ENCODE measurements at regions not wholly inside any gene's neighbourhood (a gene's known extent, or its start where the extent isn't known, plus 50 kb on each side); places are given as distances from the start of the nearest gene placed in this dataset.

DNA sequence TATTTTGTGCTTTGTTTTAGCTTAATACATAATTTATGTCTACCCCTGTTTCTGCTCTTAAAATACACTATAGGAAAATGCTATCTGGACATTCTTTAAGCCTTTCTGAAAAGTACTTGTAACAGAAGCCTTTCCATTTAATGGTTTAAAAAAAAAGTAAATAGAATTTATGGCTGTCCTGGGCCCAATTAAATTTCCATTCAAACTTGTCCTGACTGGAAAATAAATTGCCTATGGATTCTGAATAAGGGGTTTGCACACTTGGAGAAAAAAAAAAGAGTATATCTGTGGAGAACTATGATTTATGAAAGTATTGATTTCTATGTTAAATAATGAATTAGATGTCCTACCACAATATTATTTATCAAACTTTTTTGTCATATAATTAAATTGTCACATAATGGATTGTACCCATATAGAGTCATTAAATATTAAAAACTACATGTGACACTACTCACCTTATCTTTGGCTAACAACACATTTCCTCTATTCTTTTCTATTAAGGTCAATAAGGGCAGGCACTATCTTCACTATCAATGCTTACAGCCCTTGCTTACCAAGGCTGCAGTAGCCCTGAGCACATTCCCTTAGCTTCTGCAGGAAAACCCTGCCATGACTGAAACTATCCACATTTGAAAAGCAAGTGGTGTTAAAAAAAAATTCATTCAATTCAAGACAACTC lies 396.1 kb upstream of the ROBO2 start:
- no peak overlapping the region for H3K4me3 Mint-ChIP-seq (ENCODE audit: unreplicated experiment)
- H3K27me3 Mint-ChIP-seq (ENCODE audit: insufficient read depth, unreplicated experiment): no peaks in the 10 kb centered on the region
- intact Hi-C loops (cut with micrococcal nuclease; ENCODE audit: unreplicated experiment): no loop called here

DNA sequence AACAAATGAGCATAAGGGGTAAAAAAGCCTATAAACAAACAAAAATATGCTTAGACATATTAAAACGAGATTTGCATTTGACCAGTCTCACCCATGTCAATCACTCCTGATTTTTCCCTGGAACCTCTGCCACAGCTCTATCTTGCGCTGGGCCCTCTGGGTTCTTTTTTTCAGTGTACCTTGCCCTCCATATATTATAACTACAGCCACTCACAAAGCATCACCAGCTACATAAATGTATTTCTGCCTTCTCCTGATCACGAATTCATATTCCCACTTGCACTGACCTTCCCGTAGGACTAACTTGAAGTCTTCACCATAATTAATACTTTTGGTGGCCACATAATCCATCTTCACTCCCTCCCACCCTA lies 395.6 kb upstream of the ROBO2 start:
- no peaks in the 10 kb centered on the region for H3K27me3 ChIP-seq (replicated peaks; ENCODE audit: control insufficient read depth, insufficient read depth, low read length)
- intact Hi-C loops (cut with micrococcal nuclease; ENCODE audit: unreplicated experiment): no loop called here
- BruUV-seq (replicated peaks): no TSS peak
- POLR2A ChIA-PET: no interaction called here
- H3K4me1 ChIP-seq: no peaks in the 10 kb centered on the region
- no peak for DNase-seq
- Mint-ChIP-seq H3K9me3 (ENCODE audit: unreplicated experiment) (no peaks in the 10 kb centered on the region), H3K27ac (ENCODE audit: unreplicated experiment) (no peak overlapping the region), H3K4me3 (ENCODE audit: unreplicated experiment) (no peak overlapping the region), H3K36me3 (ENCODE audit: insufficient read depth, unreplicated experiment) (no peaks in the 10 kb centered on the region), H3K4me1 (ENCODE audit: low read depth, unreplicated experiment) (no peaks in the 10 kb centered on the region), H3K27me3 (ENCODE audit: insufficient read depth, unreplicated experiment) (no peaks in the 10 kb centered on the region)
- CTCF ChIA-PET: no interaction called here
- no peaks in the 10 kb centered on the region for H3K36me3 ChIP-seq (ENCODE audit: control insufficient read depth, insufficient read depth, low read length)
- H3K4me3 ChIP-seq (ENCODE audit: low read depth, low read length): no peak overlapping the region
- no peaks in the 10 kb centered on the region for H3K9me3 ChIP-seq
- TF ChIP-seq, protein P1, sequence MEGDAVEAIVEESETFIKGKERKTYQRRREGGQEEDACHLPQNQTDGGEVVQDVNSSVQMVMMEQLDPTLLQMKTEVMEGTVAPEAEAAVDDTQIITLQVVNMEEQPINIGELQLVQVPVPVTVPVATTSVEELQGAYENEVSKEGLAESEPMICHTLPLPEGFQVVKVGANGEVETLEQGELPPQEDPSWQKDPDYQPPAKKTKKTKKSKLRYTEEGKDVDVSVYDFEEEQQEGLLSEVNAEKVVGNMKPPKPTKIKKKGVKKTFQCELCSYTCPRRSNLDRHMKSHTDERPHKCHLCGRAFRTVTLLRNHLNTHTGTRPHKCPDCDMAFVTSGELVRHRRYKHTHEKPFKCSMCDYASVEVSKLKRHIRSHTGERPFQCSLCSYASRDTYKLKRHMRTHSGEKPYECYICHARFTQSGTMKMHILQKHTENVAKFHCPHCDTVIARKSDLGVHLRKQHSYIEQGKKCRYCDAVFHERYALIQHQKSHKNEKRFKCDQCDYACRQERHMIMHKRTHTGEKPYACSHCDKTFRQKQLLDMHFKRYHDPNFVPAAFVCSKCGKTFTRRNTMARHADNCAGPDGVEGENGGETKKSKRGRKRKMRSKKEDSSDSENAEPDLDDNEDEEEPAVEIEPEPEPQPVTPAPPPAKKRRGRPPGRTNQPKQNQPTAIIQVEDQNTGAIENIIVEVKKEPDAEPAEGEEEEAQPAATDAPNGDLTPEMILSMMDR (IDR thresholded peaks at IDR 0.05; ENCODE audit: insufficient read depth in 1 of 2, low read depth in 1 of 2, low read length in 1 of 2, severe bottlenecking in 1 of 2, unreplicated experiment in 1 of 2): no peak

More for the DNA sequence above, 396.1 kb upstream of the ROBO2 start:
- Histone ChIP-seq H3K4me1 (no peaks in the 10 kb centered on the region), H3K27me3 (replicated peaks; ENCODE audit: control insufficient read depth, insufficient read depth, low read length) (no peaks in the 10 kb centered on the region), H3K4me3 (ENCODE audit: low read depth, low read length) (no peak overlapping the region), H3K9me3 (no peaks in the 10 kb centered on the region), H3K36me3 (ENCODE audit: control insufficient read depth, insufficient read depth, low read length) (no peaks in the 10 kb centered on the region)
- Mint-ChIP-seq H3K9me3 (ENCODE audit: unreplicated experiment) (no peaks in the 10 kb centered on the region), H3K27ac (ENCODE audit: unreplicated experiment) (no peak overlapping the region), H3K36me3 (ENCODE audit: insufficient read depth, unreplicated experiment) (no peaks in the 10 kb centered on the region), H3K4me1 (ENCODE audit: low read depth, unreplicated experiment) (no peaks in the 10 kb centered on the region)
- DNase-seq: no peak
- TF ChIP-seq, protein P1 (IDR thresholded peaks at IDR 0.05; ENCODE audit: insufficient read depth in 1 of 2, low read depth in 1 of 2, low read length in 1 of 2, severe bottlenecking in 1 of 2, unreplicated experiment in 1 of 2): no peak
- no TSS peak for BruUV-seq (replicated peaks)
- ChIA-PET POLR2A (no interaction called here), CTCF (no interaction called here)

DNA sequence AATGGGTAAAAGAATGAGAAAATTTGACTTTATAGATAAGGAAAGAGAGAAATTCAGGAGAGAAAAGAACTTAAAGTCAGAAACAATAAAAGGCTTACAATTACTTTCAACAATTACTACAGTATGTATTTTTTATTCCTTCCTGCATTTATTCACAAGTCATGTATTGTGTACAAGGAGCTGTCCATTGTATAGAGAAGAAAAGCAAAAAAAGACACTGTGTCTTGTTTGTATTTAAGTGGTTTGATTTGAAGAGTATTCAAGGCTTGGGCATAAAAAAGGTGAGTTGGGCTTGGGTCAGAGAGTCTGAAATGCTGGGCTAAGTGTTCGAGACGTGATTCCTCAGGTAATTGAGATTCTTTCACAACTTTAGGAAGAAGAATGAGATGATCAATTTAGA lies 394.2 kb upstream of the ROBO2 start:
- Histone ChIP-seq H3K27me3 (replicated peaks; ENCODE audit: control insufficient read depth, insufficient read depth, low read length) (no peaks in the 10 kb centered on the region), H3K9me3 (no peaks in the 10 kb centered on the region), H3K4me3 (ENCODE audit: low read depth, low read length) (no peak overlapping the region), H3K4me1 (no peaks in the 10 kb centered on the region), H3K36me3 (ENCODE audit: control insufficient read depth, insufficient read depth, low read length) (no peaks in the 10 kb centered on the region)
- H3K4me1 Mint-ChIP-seq (ENCODE audit: low read depth, unreplicated experiment): no peaks in the 10 kb centered on the region
- ChIA-PET CTCF (no interaction called here), POLR2A (no interaction called here)
- no peaks in the 10 kb centered on the region for H3K36me3 Mint-ChIP-seq (ENCODE audit: insufficient read depth, unreplicated experiment)
- BruUV-seq (replicated peaks): no TSS peak
- DNase-seq: no peak
- H3K4me3 Mint-ChIP-seq (ENCODE audit: unreplicated experiment): no peak overlapping the region
- no peak overlapping the region for H3K27ac Mint-ChIP-seq (ENCODE audit: unreplicated experiment)
- TF ChIP-seq, protein P1 (IDR thresholded peaks at IDR 0.05; ENCODE audit: insufficient read depth in 1 of 2, low read depth in 1 of 2, low read length in 1 of 2, severe bottlenecking in 1 of 2, unreplicated experiment in 1 of 2): no peak
- intact Hi-C loops (cut with micrococcal nuclease; ENCODE audit: unreplicated experiment): no loop called here
- H3K9me3 Mint-ChIP-seq (ENCODE audit: unreplicated experiment): no peaks in the 10 kb centered on the region
- no peaks in the 10 kb centered on the region for H3K27me3 Mint-ChIP-seq (ENCODE audit: insufficient read depth, unreplicated experiment)

Data from Caco-2 (cell line).